HEK293 (cell line): ENCODE measurements at regions not wholly inside any gene's neighbourhood (a gene's known extent, or its start where the extent isn't known, plus 50 kb on each side); places are given as distances from the start of the nearest gene placed in this dataset.

Source experiments
- CTCF ChIA-PET: fragments of 350-600 bp; formaldehyde crosslinking; extraction: SDS; loops from one replicate; lab custom pipeline; 2021; ENCODE audit warnings: antibody characterized with exemption; lab: Yijun Ruan, JAX
- POLR2A ChIA-PET: fragments of 300-600 bp; formaldehyde crosslinking; extraction: SDS; loops from one replicate; lab custom pipeline; 2020; ENCODE audit warnings: antibody characterized with exemption, inconsistent platforms; lab: Yijun Ruan, JAX
- H3K27ac ChIP-seq: fragments of 200-500 bp; sonication (Bioruptor generic); 2 replicates; pipeline ENCODE4 v1.5.1; 2014; ENCODE audit warnings: low read depth, low read length, control low read depth, inconsistent platforms; ENCODE audit errors: extremely low read depth
- H3K36me3 ChIP-seq, 2 experiments: fragments of 200-500 bp in 1 of 2; sonication (Bioruptor generic) in 1 of 2; 1 replicate in 1 of 2; 2 replicates in 1 of 2; pipeline ENCODE4 v1.5.1; 2014 to 2017; ENCODE audit warnings: inconsistent platforms in 2 of 2, low read length in 2 of 2; ENCODE audit not compliant: control insufficient read depth in 2 of 2, insufficient read depth in 1 of 2
- H3K4me1 ChIP-seq: fragments of 200-500 bp; sonication (Bioruptor generic); 2 replicates; pipeline ENCODE4 v1.5.1; 2014; ENCODE audit warnings: mild to moderate bottlenecking, low read length, inconsistent platforms; ENCODE audit not compliant: control insufficient read depth, insufficient read depth
- H3K4me3 ChIP-seq: 2 replicates; pipeline ENCODE4 v1.5.1; 2011; ENCODE audit warnings: low read depth, mild to moderate bottlenecking, control low read depth, low read length, moderate library complexity
- H3K9me3 ChIP-seq: fragments of 200-500 bp; sonication (Bioruptor generic); 2 replicates; pipeline ENCODE4 v1.5.1; 2014; ENCODE audit warnings: low read depth, low read length, inconsistent platforms; ENCODE audit not compliant: control insufficient read depth, insufficient read depth
- HOXC10 ChIP-seq: sonication (generic); formaldehyde crosslinking; IDR thresholded peaks from 2 replicates; pipeline ENCODE4 v1.8.1; 2023; ENCODE audit warnings: mild to moderate bottlenecking, missing genetic modification reagents
- KLF9 ChIP-seq: fragments of 450-650 bp; formaldehyde crosslinking; IDR thresholded peaks from 2 replicates; pipeline ENCODE4 v1.5.1; 2016; ENCODE audit warnings: missing biosample characterization, missing genetic modification characterization, low read depth
- OSR2 ChIP-seq: fragments of 450-650 bp; formaldehyde crosslinking; IDR thresholded peaks from 2 replicates; pipeline ENCODE4 v1.5.1; 2016; ENCODE audit warnings: missing biosample characterization, missing genetic modification characterization
- TCF7L2 ChIP-seq: IDR thresholded peaks from 2 replicates; pipeline ENCODE4 v1.6.1; 2011; ENCODE audit warnings: low read depth, mild to moderate bottlenecking, inconsistent platforms, low read length, moderate library complexity, borderline replicate concordance
- ZIC2 ChIP-seq: fragments of 450-650 bp; formaldehyde crosslinking; IDR thresholded peaks from 2 replicates; pipeline ENCODE4 v1.5.1; 2016; ENCODE audit warnings: missing biosample characterization, missing genetic modification characterization
- ZNF121 ChIP-seq: fragments of 450-650 bp; formaldehyde crosslinking; IDR thresholded peaks from 2 replicates; pipeline ENCODE4 v1.5.1; 2016; ENCODE audit warnings: missing biosample characterization, missing genetic modification characterization
- ZNF174 ChIP-seq: fragments of 450-650 bp; formaldehyde crosslinking; IDR thresholded peaks from 2 replicates; pipeline ENCODE4 v1.5.0; 2017; ENCODE audit warnings: missing biosample characterization, mild to moderate bottlenecking, missing genetic modification characterization
- ZNF350 ChIP-seq: fragments of 450-650 bp; formaldehyde crosslinking; IDR thresholded peaks from 2 replicates; pipeline ENCODE4 v1.5.0; 2017; ENCODE audit warnings: missing biosample characterization, mild to moderate bottlenecking, missing genetic modification characterization
- ZNF366 ChIP-seq: fragments of 450-650 bp; formaldehyde crosslinking; conservative IDR thresholded peaks from 2 replicates; pipeline ENCODE4 v1.5.1; 2016; ENCODE audit warnings: missing biosample characterization, missing genetic modification characterization
- ZNF600 ChIP-seq: fragments of 450-650 bp; formaldehyde crosslinking; IDR thresholded peaks from 2 replicates; pipeline ENCODE4 v1.5.1; 2016; ENCODE audit warnings: missing biosample characterization, missing genetic modification characterization
- ZNF639 ChIP-seq: fragments of 450-650 bp; formaldehyde crosslinking; IDR thresholded peaks from 2 replicates; pipeline ENCODE4 v1.5.1; 2016; ENCODE audit warnings: missing biosample characterization, missing genetic modification characterization
- ZNF664 ChIP-seq: fragments of 450-650 bp; formaldehyde crosslinking; IDR thresholded peaks from 2 replicates; pipeline ENCODE4 v1.5.1; 2016; ENCODE audit warnings: missing biosample characterization, missing genetic modification characterization
- ZNF677 ChIP-seq: fragments of 450-650 bp; IDR thresholded peaks from 2 replicates; pipeline ENCODE4 v1.5.0; 2018; ENCODE audit warnings: missing biosample characterization, mild to moderate bottlenecking, missing genetic modification characterization, moderate library complexity
- ZNF692 ChIP-seq: fragments of 450-650 bp; formaldehyde crosslinking; IDR thresholded peaks from 2 replicates; pipeline ENCODE4 v1.5.1; 2016; ENCODE audit warnings: missing biosample characterization, missing genetic modification characterization

- no peak overlapping the region for H3K27ac ChIP-seq
- CTCF ChIA-PET = interaction anchor here (1.1 kb wide), 1 partner anchor 24 kb away, joined by 3 read pairs; no protein-coding TSS in a partner anchor
- TF ChIP-seq TCF7L2 = peak; percentile 28; the same call in 1 of the 2 replicates
- no peak for TF ChIP-seq ZNF121 (tag by site-specific recombination)
- TF ChIP-seq ZNF366 (tag by site-specific recombination) = no peak
- TF ChIP-seq HOXC10 = no peak
- peak; percentile 20; the same call in 1 of the 2 replicates for TF ChIP-seq OSR2 (tag by site-specific recombination)
- no peak for TF ChIP-seq ZNF639 (tag by site-specific recombination)
- TF ChIP-seq, all 188 proteins: peak for 2
- Histone ChIP-seq H3K4me1 (peaks cover 3% of the 10 kb centered on the region; the same call in 1 of the 2 replicates), H3K9me3 (no peaks in the 10 kb centered on the region), H3K36me3 (no peaks in the 10 kb centered on the region), H3K4me3 (no peak overlapping the region)
- POLR2A ChIA-PET = no interaction called here
Observed at GRCh38 chr11:115599125-115599524, 94.9 kb upstream of the CADM1 start.

GRCh38 chr11:115598257-115598901 lies 94.2 kb upstream of the CADM1 start:
- H3K36me3 ChIP-seq = no peaks in the 10 kb centered on the region
- TF ChIP-seq ZNF174 (tag by site-specific recombination) (no peak), ZNF664 (tag by site-specific recombination) (peak; percentile 37; the same call in 1 of the 2 replicates)
- TF ChIP-seq, all 188 proteins: peak for 1
- CTCF ChIA-PET = interaction anchor here (0.6 to 1.1 kb wide), 3 partner anchors 24 to 114 kb away, joined by 3 read pairs; no protein-coding TSS in a partner anchor
- POLR2A ChIA-PET = no interaction called here
- H3K9me3 ChIP-seq = no peaks in the 10 kb centered on the region
- H3K4me1 ChIP-seq = peaks cover 3% of the 10 kb centered on the region; the same call in 1 of the 2 replicates
- H3K27ac ChIP-seq = no peak overlapping the region
- H3K4me3 ChIP-seq = no peak overlapping the region

- no peaks in the 10 kb centered on the region for H3K9me3 ChIP-seq
- ChIA-PET POLR2A (interaction anchor here (0.5 kb wide), 1 partner anchor 10 kb away, joined by 3 read pairs; no protein-coding TSS in a partner anchor), CTCF (no interaction called here)
- peaks cover 0 to 5% of the 10 kb centered on the region in 2 experiments; a peak in 1 of 3 replicates for H3K36me3 ChIP-seq
- no peak overlapping the region for H3K4me3 ChIP-seq
- H3K4me1 ChIP-seq = no peaks in the 10 kb centered on the region
- TF ChIP-seq ZNF677 (tag by site-specific recombination) (peak; percentile 94), ZIC2 (tag by site-specific recombination) (no peak), KLF9 (tag by site-specific recombination) (no peak), ZNF350 (no peak)
- no peak overlapping the region for H3K27ac ChIP-seq
Observed at GRCh38 chr11:115591380-115591779, 87.2 kb upstream of the CADM1 start.

GRCh38 chr11:115590254-115590653 lies 86.0 kb upstream of the CADM1 start:
- Histone ChIP-seq H3K27ac (no peak overlapping the region), H3K4me3 (no peak overlapping the region), H3K4me1 (no peaks in the 10 kb centered on the region), H3K9me3 (no peaks in the 10 kb centered on the region), H3K36me3 (peaks cover 0 to 5% of the 10 kb centered on the region in 2 experiments; a peak in 1 of 3 replicates)
- TF ChIP-seq ZNF600 (tag by site-specific recombination) (0 out of 2 replicates have a peak, but pooled peaks have one; percentile 29), ZNF692 (tag by site-specific recombination) (no peak)
- POLR2A ChIA-PET = no interaction called here
- CTCF ChIA-PET = no interaction called here
